WTC11 (cell line): ENCODE measurements at regions not wholly inside any gene's neighbourhood (a gene's known extent, or its start where the extent isn't known, plus 50 kb on each side); places are given as distances from the start of the nearest gene placed in this dataset.

Experiments
- ATAC-seq: fragments of 200-7000 bp; cut with Tn5 transposase; 2 replicates; pipeline ENCODE4 v1.10.0; 2021; ENCODE audit warnings: mild to moderate bottlenecking, moderate library complexity
- CTCF ChIA-PET: fragments of 300-600 bp; sonication (Branson Sonifier 250); formaldehyde crosslinking; loops from one replicate; lab custom pipeline; 2021; ENCODE audit warnings: antibody characterized with exemption; lab: Charles Lee
- POLR2A ChIA-PET: fragments of 350-600 bp; sonication (Branson Sonifier 250); formaldehyde crosslinking; loops from one replicate; lab custom pipeline; 2021; ENCODE audit warnings: antibody characterized with exemption; lab: Charles Lee
- DNase-seq: peaks from one replicate; pipeline ENCODE4 v3.0.0; 2021; ENCODE audit warnings: low spot score
- H3K27ac Mint-ChIP-seq: 2 replicates; pipeline ENCODE4 v1.8.0; 2021; ENCODE audit warnings: mixed read lengths
- H3K27me3 Mint-ChIP-seq: 2 replicates; pipeline ENCODE4 v1.8.0; 2021; ENCODE audit warnings: low read depth, mild to moderate bottlenecking, moderate library complexity, mixed read lengths
- H3K36me3 Mint-ChIP-seq: 2 replicates; pipeline ENCODE4 v1.8.0; 2021; ENCODE audit warnings: mixed read lengths
- H3K4me1 Mint-ChIP-seq: 2 replicates; pipeline ENCODE4 v1.8.0; 2022; ENCODE audit warnings: mixed read lengths
- H3K4me3 Mint-ChIP-seq: 2 replicates; pipeline ENCODE4 v1.8.0; 2021; ENCODE audit warnings: mild to moderate bottlenecking, moderate library complexity, mixed read lengths
- H3K9me3 Mint-ChIP-seq: 2 replicates; pipeline ENCODE4 v1.8.0; 2021; ENCODE audit warnings: mixed read lengths
- ATF6 ChIP-seq: sonication (generic); formaldehyde crosslinking; IDR thresholded peaks from 2 replicates; pipeline ENCODE4 v1.8.1; 2023; ENCODE audit warnings: mild to moderate bottlenecking, missing genetic modification reagents
- CREB1 ChIP-seq: sonication (generic); formaldehyde crosslinking; IDR thresholded peaks from 2 replicates; pipeline ENCODE4 v1.8.0; 2023; ENCODE audit warnings: mild to moderate bottlenecking, missing genetic modification reagents
- ERG ChIP-seq: fragments of 250-450 bp; sonication (Bioruptor Pico); IDR thresholded peaks from 2 replicates; pipeline ENCODE4 v1.8.0; 2021; ENCODE audit warnings: mild to moderate bottlenecking
- ESRRA ChIP-seq: sonication (generic); formaldehyde crosslinking; IDR thresholded peaks from 2 replicates; pipeline ENCODE4 v1.8.1; 2022; ENCODE audit warnings: mild to moderate bottlenecking, missing genetic modification reagents, borderline replicate concordance
- FOXJ3 ChIP-seq: sonication (generic); formaldehyde crosslinking; IDR thresholded peaks from 2 replicates; pipeline ENCODE4 v1.9.0; 2021; ENCODE audit warnings: missing genetic modification reagents, mild to moderate bottlenecking, borderline replicate concordance
- GRHL2 ChIP-seq: fragments of 250-450 bp; sonication (Bioruptor Pico); IDR thresholded peaks from 2 replicates; pipeline ENCODE4 v1.8.0; 2022; ENCODE audit warnings: mild to moderate bottlenecking, moderate library complexity; ENCODE audit not compliant: insufficient replicate concordance, severe bottlenecking
- HMGA2 ChIP-seq: fragments of 250-450 bp; sonication (Bioruptor Pico); IDR thresholded peaks from 2 replicates; pipeline ENCODE4 v1.4.0; 2021; ENCODE audit warnings: mild to moderate bottlenecking, moderate library complexity
- KAT7 ChIP-seq: sonication (generic); formaldehyde crosslinking; IDR thresholded peaks from 2 replicates; pipeline ENCODE4 v1.8.1; 2023; ENCODE audit warnings: missing genetic modification reagents, mild to moderate bottlenecking, borderline replicate concordance
- MXD4 ChIP-seq: fragments of 250-450 bp; sonication (Bioruptor Pico); IDR thresholded peaks from 2 replicates; pipeline ENCODE4 v1.8.0; 2021; ENCODE audit warnings: mild to moderate bottlenecking, moderate library complexity, borderline replicate concordance
- NFYB ChIP-seq: sonication (generic); formaldehyde crosslinking; conservative IDR thresholded peaks from 2 replicates; pipeline ENCODE4 v1.8.0; 2022; ENCODE audit warnings: low read depth, missing genetic modification reagents
- NR1H2 ChIP-seq: sonication (generic); formaldehyde crosslinking; IDR thresholded peaks from 2 replicates; pipeline ENCODE4 v1.9.0; 2021; ENCODE audit warnings: mild to moderate bottlenecking, moderate library complexity, missing genetic modification reagents
- OVOL2 ChIP-seq: fragments of 250-450 bp; sonication (Bioruptor Pico); IDR thresholded peaks from 2 replicates; pipeline ENCODE4 v1.9.0; 2021; ENCODE audit warnings: mild to moderate bottlenecking, borderline replicate concordance
- PRRX2 ChIP-seq: fragments of 250-450 bp; sonication (Bioruptor Pico); IDR thresholded peaks from 2 replicates; pipeline ENCODE4 v1.8.0; 2021; ENCODE audit warnings: mild to moderate bottlenecking
- SMAD3 ChIP-seq: sonication (generic); formaldehyde crosslinking; IDR thresholded peaks from 2 replicates; pipeline ENCODE4 v1.8.0; 2022; ENCODE audit warnings: missing genetic modification reagents, mild to moderate bottlenecking, borderline replicate concordance
- TEAD1 ChIP-seq: sonication (generic); formaldehyde crosslinking; IDR thresholded peaks from 2 replicates; pipeline ENCODE4 v1.8.0; 2022; ENCODE audit warnings: mild to moderate bottlenecking, missing genetic modification reagents
- USF2 ChIP-seq: sonication (generic); formaldehyde crosslinking; IDR thresholded peaks from 2 replicates; pipeline ENCODE4 v1.8.1; 2023; ENCODE audit warnings: mild to moderate bottlenecking, missing genetic modification reagents, moderate library complexity
- ZMAT4 ChIP-seq: fragments of 250-450 bp; sonication (Bioruptor Pico); IDR thresholded peaks from 2 replicates; pipeline ENCODE4 v1.9.0; 2021; ENCODE audit warnings: mild to moderate bottlenecking
- ZNF121 ChIP-seq: sonication (generic); formaldehyde crosslinking; IDR thresholded peaks from 2 replicates; pipeline ENCODE4 v1.8.0; 2023; ENCODE audit warnings: missing genetic modification reagents
- ZNF219 ChIP-seq: sonication (generic); formaldehyde crosslinking; IDR thresholded peaks from 2 replicates; pipeline ENCODE4 v1.8.0; 2023; ENCODE audit warnings: missing genetic modification reagents, mild to moderate bottlenecking, borderline replicate concordance
- ZNF263 ChIP-seq: sonication (generic); formaldehyde crosslinking; IDR thresholded peaks from 2 replicates; pipeline ENCODE4 v1.8.1; 2022; ENCODE audit warnings: low read depth, mild to moderate bottlenecking, moderate library complexity, missing genetic modification reagents
- ZNF281 ChIP-seq: sonication (generic); formaldehyde crosslinking; IDR thresholded peaks from 2 replicates; pipeline ENCODE4 v1.8.0; 2023; ENCODE audit warnings: mild to moderate bottlenecking, missing genetic modification reagents
- ZNF423 ChIP-seq: fragments of 250-450 bp; sonication (Bioruptor Pico); IDR thresholded peaks from 2 replicates; pipeline ENCODE4 v2.1.2; 2022; ENCODE audit warnings: mild to moderate bottlenecking, moderate library complexity
- ZNF425 ChIP-seq: fragments of 250-450 bp; sonication (Bioruptor Pico); conservative IDR thresholded peaks from 2 replicates; pipeline ENCODE4 v1.9.0; 2021; ENCODE audit warnings: mild to moderate bottlenecking

- no peak for TF ChIP-seq CREB1 (CRISPR knock-in tag)
- ATAC-seq (no peak), DNase-seq (no peak)
- CTCF ChIA-PET = interaction anchor here (1.7 kb wide), 1 partner anchor 52 kb away, joined by 5 read pairs; no protein-coding TSS in a partner anchor
- H3K27me3 Mint-ChIP-seq = peaks cover 3% of the 10 kb centered on the region
- H3K4me3 Mint-ChIP-seq = no peak overlapping the region
- H3K36me3 Mint-ChIP-seq = peaks cover 7% of the 10 kb centered on the region
- peaks cover 13% of the 10 kb centered on the region for H3K9me3 Mint-ChIP-seq
- POLR2A ChIA-PET = no interaction called here
- peaks cover 8% of the 10 kb centered on the region for H3K4me1 Mint-ChIP-seq
- no peak overlapping the region for H3K27ac Mint-ChIP-seq
These were observed 418.8 kb downstream of the BCOR start for GRCh38 chrX:39678914-39679313.

- ChIA-PET CTCF (interaction anchor here (1.7 kb wide), 1 partner anchor 51 kb away, joined by 5 read pairs; no protein-coding TSS in a partner anchor), POLR2A (interaction anchor here (0.7 kb wide), 1 partner anchor 79 kb away, joined by 5 read pairs; no protein-coding TSS in a partner anchor)
- ATAC-seq (no peak), DNase-seq (no peak)
- Mint-ChIP-seq H3K36me3 (peaks cover 6% of the 10 kb centered on the region), H3K4me3 (no peak overlapping the region), H3K9me3 (peaks cover 13% of the 10 kb centered on the region), H3K27me3 (peaks cover 3% of the 10 kb centered on the region)
- TF ChIP-seq ESRRA (CRISPR knock-in tag) = no peak
- no peak for TF ChIP-seq NR1H2 (CRISPR knock-in tag)
- no peak for TF ChIP-seq USF2 (CRISPR knock-in tag)
- no peak for TF ChIP-seq ZNF281 (CRISPR knock-in tag)
- no peak for TF ChIP-seq SMAD3 (CRISPR knock-in tag)
- TF ChIP-seq, all 79 proteins: peak for 0
- Mint-ChIP-seq H3K27ac (no peak overlapping the region), H3K4me1 (peaks cover 8% of the 10 kb centered on the region)
These were observed 418.1 kb downstream of the BCOR start for GRCh38 chrX:39679497-39680157.

GRCh38 chrX:39681885-39682284 is 415.9 kb downstream of the BCOR start:
- Mint-ChIP-seq H3K27ac (no peak overlapping the region), H3K27me3 (peaks cover 10% of the 10 kb centered on the region), H3K36me3 (peaks cover 6% of the 10 kb centered on the region), H3K9me3 (peaks cover 8% of the 10 kb centered on the region), H3K4me3 (no peak overlapping the region), H3K4me1 (peaks cover 14% of the 10 kb centered on the region)
- ChIA-PET CTCF (no interaction called here), POLR2A (no interaction called here)
- DNase-seq (no peak), ATAC-seq (no peak)
- TF ChIP-seq ZNF423 (CRISPR knock-in tag) (no peak), FOXJ3 (CRISPR knock-in tag) (no peak), ERG (CRISPR knock-in tag) (no peak), ATF6 (CRISPR knock-in tag) (no peak), PRRX2 (CRISPR knock-in tag) (no peak), CREB1 (CRISPR knock-in tag) (no peak), MXD4 (no peak), NFYB (no peak), ZNF425 (CRISPR knock-in tag) (no peak), ZNF219 (CRISPR knock-in tag) (no peak), GRHL2 (CRISPR knock-in tag) (no peak), ZMAT4 (no peak), KAT7 (CRISPR knock-in tag) (no peak), ZNF263 (CRISPR knock-in tag) (no peak), ZNF121 (CRISPR knock-in tag) (no peak), HMGA2 (CRISPR knock-in tag) (no peak), OVOL2 (no peak), TEAD1 (CRISPR knock-in tag) (no peak)
